HEK293T (cell line): ENCODE measurements at regions not wholly inside any gene's neighbourhood (a gene's known extent, or its start where the extent isn't known, plus 50 kb on each side); places are given as distances from the start of the nearest gene placed in this dataset.
A peak's percentile ranks its signal among the peaks of the same experiment; 100 is the strongest.

ENCODE experiments used
- CTCF ChIA-PET: fragments of 350-600 bp; formaldehyde crosslinking; extraction: SDS; loops from one replicate; lab custom pipeline; 2021; ENCODE audit warnings: antibody characterized with exemption, inconsistent platforms; lab: Yijun Ruan, JAX
- POLR2A ChIA-PET: fragments of 350-600 bp; formaldehyde crosslinking; extraction: SDS; loops from one replicate; lab custom pipeline; 2020; ENCODE audit warnings: antibody characterized with exemption, inconsistent platforms; lab: Yijun Ruan, JAX
- DNase-seq: peaks from one replicate; pipeline ENCODE4 v3.0.0; 2012; ENCODE audit warnings: mixed read lengths; ENCODE audit errors: extremely low spot score
- ARNT ChIP-seq: fragments of 450-650 bp; IDR thresholded peaks from 2 replicates; pipeline ENCODE4 v1.6.1; 2017; ENCODE audit warnings: mild to moderate bottlenecking
- BHLHE40 ChIP-seq: fragments of 450-650 bp; IDR thresholded peaks from 2 replicates; pipeline ENCODE4 v1.6.1; 2016; ENCODE audit warnings: mild to moderate bottlenecking, moderate library complexity, borderline replicate concordance
- CTBP1 ChIP-seq: fragments of 450-650 bp; IDR thresholded peaks from 2 replicates; pipeline ENCODE4 v1.6.1; 2016; ENCODE audit warnings: borderline replicate concordance
- ELF4 ChIP-seq: fragments of 450-650 bp; IDR thresholded peaks from 2 replicates; pipeline ENCODE4 v1.6.1; 2017; ENCODE audit warnings: antibody characterized with exemption
- FOXA1 ChIP-seq: fragments of 450-650 bp; IDR thresholded peaks from 2 replicates; pipeline ENCODE4 v1.6.1; 2016; ENCODE audit warnings: mild to moderate bottlenecking
- FOXK2 ChIP-seq: fragments of 450-650 bp; IDR thresholded peaks from 2 replicates; pipeline ENCODE4 v1.6.1; 2016; ENCODE audit warnings: mild to moderate bottlenecking
- FOXM1 ChIP-seq: fragments of 450-650 bp; IDR thresholded peaks from 2 replicates; pipeline ENCODE4 v1.6.1; 2017; ENCODE audit warnings: mild to moderate bottlenecking, borderline replicate concordance
- HDGF ChIP-seq: fragments of 450-650 bp; IDR thresholded peaks from 2 replicates; pipeline ENCODE4 v1.6.1; 2017; ENCODE audit warnings: antibody characterized with exemption, borderline replicate concordance
- L3MBTL2 ChIP-seq: fragments of 450-650 bp; conservative IDR thresholded peaks from 2 replicates; pipeline ENCODE4 v1.6.1; 2016; ENCODE audit warnings: mild to moderate bottlenecking
- LEF1 ChIP-seq: fragments of 450-650 bp; IDR thresholded peaks from 2 replicates; pipeline ENCODE4 v1.6.1; 2017; ENCODE audit warnings: mild to moderate bottlenecking, borderline replicate concordance
- NFRKB ChIP-seq: fragments of 450-650 bp; IDR thresholded peaks from 2 replicates; pipeline ENCODE4 v1.6.1; 2016; ENCODE audit warnings: mild to moderate bottlenecking, moderate library complexity
- SP1 ChIP-seq: fragments of 450-650 bp; IDR thresholded peaks from 2 replicates; pipeline ENCODE4 v1.6.1; 2017
- SUZ12 ChIP-seq: fragments of 450-650 bp; IDR thresholded peaks from 2 replicates; pipeline ENCODE4 v1.6.1; 2016; ENCODE audit warnings: mild to moderate bottlenecking
- TARDBP ChIP-seq: fragments of 450-650 bp; IDR thresholded peaks from 2 replicates; pipeline ENCODE4 v1.6.1; 2016
- ZNF384 ChIP-seq: fragments of 450-650 bp; IDR thresholded peaks from 2 replicates; pipeline ENCODE4 v1.6.1; 2016
- TF ChIP-seq, protein P1 (sequence below): fragments of 450-650 bp; IDR thresholded peaks from 2 replicates; pipeline ENCODE4 v1.6.1; 2016

DNA sequence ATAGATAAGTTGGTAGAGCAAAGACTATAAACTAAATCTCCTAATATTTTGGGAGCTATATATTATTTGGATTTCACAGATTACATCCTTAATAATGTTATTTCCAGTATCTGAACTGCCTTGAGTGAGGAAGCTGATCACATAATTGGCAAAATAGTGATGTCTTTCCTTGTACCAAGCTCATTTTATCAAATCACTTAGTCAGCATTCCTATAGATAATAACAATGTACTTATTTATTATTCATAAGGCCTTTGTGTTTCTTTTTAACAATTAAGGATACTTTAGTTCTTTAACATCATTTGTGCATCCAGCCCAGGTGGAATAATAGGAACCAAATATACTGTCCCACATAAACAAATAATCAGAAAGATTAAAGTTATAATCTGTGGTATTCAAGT lies 1093.6 kb downstream of the PCDH18 start:
- no peak for DNase-seq
- POLR2A ChIA-PET, result no interaction called here
- CTCF ChIA-PET, result no interaction called here
- TF ChIP-seq TARDBP, result no peak
- TF ChIP-seq LEF1, result no peak

DNA sequence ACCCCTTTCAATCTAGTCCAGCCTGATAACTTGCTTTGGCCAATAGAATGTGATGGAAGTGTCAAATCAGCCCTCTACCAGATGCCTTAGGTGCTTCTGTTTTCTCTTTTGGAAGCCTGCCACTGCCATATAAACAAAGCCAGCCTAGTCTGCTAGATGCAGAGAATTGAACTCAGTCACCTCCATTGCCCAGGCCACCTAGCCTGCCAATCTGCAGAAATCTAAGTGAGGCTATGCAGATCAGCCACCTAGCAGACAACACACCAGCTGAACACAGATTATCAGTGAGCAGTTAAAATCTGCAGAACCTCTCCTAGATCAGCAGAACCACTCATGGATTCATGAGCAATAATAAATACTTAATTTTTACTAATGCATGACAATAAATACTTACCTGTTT lies 1108.2 kb downstream of the PCDH18 start:
- TF ChIP-seq SP1, result no peak
- no peak for TF ChIP-seq ZNF384
- no peak for TF ChIP-seq ELF4
- POLR2A ChIA-PET, result no interaction called here
- CTCF ChIA-PET, result no interaction called here
- no peak for DNase-seq

DNA sequence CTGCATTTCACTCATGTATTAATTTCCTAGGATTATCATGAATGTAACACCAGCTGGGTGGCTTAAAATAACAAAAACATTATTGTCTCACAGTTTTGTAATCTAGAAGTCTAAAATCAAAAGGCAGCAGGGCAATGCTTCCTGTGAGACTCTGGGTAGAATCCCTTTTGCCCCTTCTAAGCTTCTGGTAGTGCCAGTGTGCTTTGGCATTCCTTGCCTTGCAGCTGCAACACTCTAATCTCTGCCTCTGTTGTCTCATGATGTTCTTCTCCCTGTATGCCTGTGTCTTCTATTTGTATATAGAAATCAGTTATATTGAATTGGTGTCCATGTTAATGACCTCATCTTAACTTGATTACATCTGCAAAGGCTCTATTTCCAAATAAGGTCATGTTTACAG lies 1117.3 kb downstream of the PCDH18 start:
- ChIA-PET POLR2A (no interaction called here), CTCF (no interaction called here)
- no peak for DNase-seq
- no peak for TF ChIP-seq LEF1
- no peak for TF ChIP-seq ZNF384

DNA sequence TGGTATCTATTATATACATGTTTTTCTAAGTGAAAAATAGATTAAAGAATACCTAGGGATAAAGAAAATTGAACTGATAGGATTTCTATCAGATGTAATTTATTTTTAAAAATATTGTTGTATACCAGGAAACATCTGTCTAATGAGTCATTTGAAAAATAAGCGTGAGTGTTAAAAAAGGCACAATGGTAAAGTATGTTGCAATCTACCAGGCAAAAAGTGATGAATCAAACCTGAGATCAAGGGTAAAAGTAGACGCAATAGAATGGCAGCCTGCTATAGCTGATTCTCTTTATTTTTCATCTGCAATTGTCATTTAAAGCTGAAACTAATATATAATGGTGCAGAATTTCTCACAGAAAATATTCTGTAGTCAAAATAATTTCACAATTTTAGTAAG lies 1119.6 kb downstream of the PCDH18 start:
- no peak for DNase-seq
- CTCF ChIA-PET, result no interaction called here
- TF ChIP-seq FOXK2 (no peak), HDGF (no peak)
- POLR2A ChIA-PET, result no interaction called here

DNA sequence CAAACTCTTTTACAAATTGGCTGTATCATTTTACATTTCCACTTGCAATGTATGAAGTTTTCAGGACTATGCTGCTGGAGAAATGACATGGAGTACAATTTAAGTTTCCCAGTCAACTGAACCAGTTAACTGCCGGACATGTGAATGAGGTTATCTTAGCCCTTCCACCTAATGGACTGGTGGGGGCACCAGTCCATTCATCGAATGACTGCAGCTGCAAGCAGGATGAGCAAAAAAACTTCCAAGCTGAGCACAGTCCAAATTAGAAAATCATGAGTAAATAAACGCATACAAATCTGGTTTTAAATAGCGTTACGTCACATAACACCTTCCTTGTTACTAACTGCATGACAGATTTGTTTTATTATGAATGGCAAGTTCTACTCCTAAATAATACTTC lies 1131.5 kb downstream of the PCDH18 start:
- ChIA-PET CTCF (no interaction called here), POLR2A (no interaction called here)
- DNase-seq, result peak; percentile 10
- no peak for TF ChIP-seq FOXA1
- no peak for TF ChIP-seq FOXM1
- TF ChIP-seq ELF4, result no peak
- no peak for TF ChIP-seq BHLHE40
- no peak for TF ChIP-seq SUZ12
- no peak for TF ChIP-seq CTBP1
- TF ChIP-seq ZNF384, result no peak
- TF ChIP-seq, protein P1, sequence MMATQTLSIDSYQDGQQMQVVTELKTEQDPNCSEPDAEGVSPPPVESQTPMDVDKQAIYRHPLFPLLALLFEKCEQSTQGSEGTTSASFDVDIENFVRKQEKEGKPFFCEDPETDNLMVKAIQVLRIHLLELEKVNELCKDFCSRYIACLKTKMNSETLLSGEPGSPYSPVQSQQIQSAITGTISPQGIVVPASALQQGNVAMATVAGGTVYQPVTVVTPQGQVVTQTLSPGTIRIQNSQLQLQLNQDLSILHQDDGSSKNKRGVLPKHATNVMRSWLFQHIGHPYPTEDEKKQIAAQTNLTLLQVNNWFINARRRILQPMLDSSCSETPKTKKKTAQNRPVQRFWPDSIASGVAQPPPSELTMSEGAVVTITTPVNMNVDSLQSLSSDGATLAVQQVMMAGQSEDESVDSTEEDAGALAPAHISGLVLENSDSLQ, result no peak
- no peak for TF ChIP-seq L3MBTL2
- no peak for TF ChIP-seq ARNT
- no peak for TF ChIP-seq HDGF
- no peak for TF ChIP-seq LEF1

DNA sequence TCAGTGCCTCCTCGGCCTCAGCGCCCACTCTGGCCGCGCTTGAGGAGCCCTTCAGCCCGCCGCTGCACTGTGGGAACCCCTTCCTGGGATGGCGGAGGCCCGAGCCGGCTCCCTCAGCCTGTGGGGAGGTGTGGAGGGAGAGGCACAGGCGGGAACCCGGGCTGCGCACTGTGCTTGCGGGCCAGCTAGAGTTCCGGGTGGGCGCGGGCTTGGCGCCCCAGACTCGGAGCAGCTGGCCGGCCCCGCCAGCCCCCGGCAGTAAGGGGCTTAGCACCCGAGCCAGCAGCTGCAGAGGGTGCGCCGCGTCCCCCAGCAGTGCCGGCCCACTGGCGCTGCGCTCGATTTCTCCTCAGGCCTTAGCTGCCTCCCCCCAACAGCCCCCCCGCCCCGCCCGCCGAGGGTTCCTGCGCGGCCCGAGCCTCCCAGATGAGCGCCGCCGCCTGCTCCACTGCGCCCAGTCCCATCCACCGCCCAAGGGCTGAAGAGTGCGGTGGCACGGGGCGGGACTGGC lies 1137.0 kb downstream of the PCDH18 start:
- TF ChIP-seq L3MBTL2, result peak; percentile 70
- no peak for TF ChIP-seq ZNF384
- ChIA-PET POLR2A (interaction anchor here (0.6 to 1.5 kb wide), 2 partner anchors 87 to 364 kb away, joined by 3 read pairs; no protein-coding TSS in a partner anchor), CTCF (no interaction called here)
- peak; percentile 8 for DNase-seq

DNA sequence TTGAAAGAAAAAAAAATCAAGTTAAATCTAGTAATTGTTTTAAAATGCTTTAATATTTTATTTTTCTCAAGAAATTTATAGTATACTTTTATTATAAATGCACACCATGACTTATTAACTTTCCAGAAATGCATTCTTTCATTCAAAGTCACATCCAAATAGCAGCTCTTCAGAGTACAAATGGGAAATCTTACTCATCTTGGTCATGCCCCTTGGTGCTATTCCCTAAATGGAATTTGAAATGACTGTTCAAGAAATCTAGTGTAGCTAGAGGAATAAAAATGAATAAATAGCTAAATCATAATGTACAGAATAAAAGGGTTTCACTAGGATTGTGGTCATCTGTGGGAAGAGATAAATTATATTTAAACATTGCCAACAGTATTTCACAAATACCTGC lies 1139.7 kb downstream of the PCDH18 start:
- no peak for DNase-seq
- CTCF ChIA-PET, result no interaction called here
- POLR2A ChIA-PET, result no interaction called here
- TF ChIP-seq L3MBTL2, result no peak

DNA sequence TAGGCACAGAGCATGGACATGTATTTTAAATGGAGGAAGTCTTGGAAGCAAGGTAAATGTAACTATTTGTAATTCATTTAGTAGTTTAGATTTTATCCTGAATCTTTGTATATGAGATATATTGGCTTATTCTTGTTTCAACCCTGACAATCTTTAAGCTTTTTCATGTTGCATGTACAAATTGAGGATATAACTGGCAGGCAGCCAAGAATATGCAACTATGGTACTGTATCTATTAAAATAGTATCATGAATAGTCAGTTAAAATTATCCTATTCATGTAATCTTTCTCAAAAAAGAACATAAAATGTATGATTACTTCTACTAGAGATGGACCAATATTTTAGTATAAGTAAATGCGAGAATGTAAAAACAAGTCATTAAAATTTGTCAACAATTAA lies 1141.5 kb downstream of the PCDH18 start:
- POLR2A ChIA-PET, result no interaction called here
- TF ChIP-seq ARNT (no peak), CTBP1 (no peak), SUZ12 (no peak), FOXM1 (no peak), HDGF (no peak), FOXA1 (no peak), ZNF384 (no peak), LEF1 (no peak)
- CTCF ChIA-PET, result no interaction called here
- no peak for DNase-seq

DNA sequence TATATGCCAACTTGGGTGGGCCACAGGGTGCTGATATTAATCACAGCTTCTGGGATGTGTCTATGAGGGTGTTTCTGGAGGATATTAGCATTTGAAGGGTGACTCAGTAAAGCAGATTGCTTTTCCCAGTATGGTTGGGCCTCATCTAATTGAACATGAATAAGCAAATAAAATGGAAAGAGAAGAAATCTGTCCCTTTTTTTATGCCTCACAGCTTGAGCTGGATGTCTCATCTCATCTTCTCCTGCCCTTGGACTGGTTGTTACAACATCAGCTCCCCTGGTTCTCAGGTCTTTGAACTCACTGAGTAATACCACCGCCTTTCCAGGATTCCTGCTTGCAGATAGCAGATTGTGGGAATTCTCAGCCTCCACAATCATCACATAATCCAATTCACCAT lies 1149.2 kb downstream of the PCDH18 start:
- no peak for DNase-seq
- ChIA-PET POLR2A (no interaction called here), CTCF (no interaction called here)
- TF ChIP-seq, protein P1, result no peak
- TF ChIP-seq ZNF384 (no peak), ELF4 (no peak), BHLHE40 (no peak)

DNA sequence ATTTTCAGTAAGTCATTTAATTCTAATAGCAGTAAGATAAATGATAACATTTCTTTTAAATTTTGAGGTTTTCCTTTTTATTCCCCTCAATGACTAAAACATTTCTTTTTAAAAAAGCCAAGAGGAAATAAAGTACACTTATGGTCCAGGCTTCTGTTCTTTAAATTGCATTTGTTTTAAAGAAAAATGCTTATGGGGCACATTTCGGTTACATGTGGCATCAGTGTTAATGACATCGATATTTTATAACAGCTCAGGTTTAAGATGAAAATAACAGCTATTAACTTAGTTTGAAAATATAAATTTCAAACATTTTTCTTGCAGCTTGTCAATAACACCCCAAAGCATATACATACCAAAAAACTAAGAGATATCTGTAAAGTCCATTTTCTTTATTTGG lies 1161.1 kb downstream of the PCDH18 start:
- ChIA-PET POLR2A (no interaction called here), CTCF (no interaction called here)
- DNase-seq, result no peak
- TF ChIP-seq SUZ12 (no peak), CTBP1 (no peak), HDGF (no peak), FOXK2 (no peak), TARDBP (no peak), FOXA1 (no peak), FOXM1 (no peak), NFRKB (no peak), ELF4 (no peak), ARNT (no peak), L3MBTL2 (no peak), LEF1 (no peak), BHLHE40 (no peak), ZNF384 (no peak), SP1 (no peak)
- TF ChIP-seq, protein P1, result no peak
